Hematopoietic multipotent progenitor cell treated with erythropoietin and hydrocortisone succinate and interleukin-3 and kit ligand, for 6 days (in vitro differentiated cells): ENCODE measurements at regions not wholly inside any gene's neighbourhood (a gene's known extent, or its start where the extent isn't known, plus 50 kb on each side); places are given as distances from the start of the nearest gene placed in this dataset.

Experiments used
- DNase-seq: peaks from one replicate; pipeline ENCODE4 v3.0.0-alpha.2; 2015

- no peak for DNase-seq
Measured at GRCh38 chr13:50071379-50071778, 56.1 kb downstream of the KCNRG start.

GRCh38 chr13:50072676-50073075 is 57.4 kb downstream of the KCNRG start:
- DNase-seq: no peak

DNA sequence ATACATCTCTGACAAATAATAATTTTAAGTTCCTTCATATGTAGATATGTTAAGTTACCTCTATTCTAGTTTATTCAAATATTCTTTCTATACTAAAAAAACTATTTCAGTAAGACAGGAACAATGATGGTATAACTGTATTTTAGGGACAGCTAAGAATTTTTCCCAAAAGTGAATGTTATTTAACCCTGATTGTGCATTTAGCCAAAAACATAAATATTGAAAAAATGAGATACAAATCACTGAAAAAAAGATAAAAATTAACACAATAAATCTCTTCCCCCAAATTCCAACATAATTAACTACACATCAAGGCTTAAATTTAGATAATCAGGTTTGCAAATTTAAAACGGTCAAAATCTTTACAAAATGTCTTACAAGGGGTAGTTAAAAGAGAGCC is 58.1 kb downstream of the KCNRG start:
- no peak for DNase-seq

GRCh38 chr13:50074843-50075242 is 59.6 kb downstream of the KCNRG start:
- no peak for DNase-seq

DNA sequence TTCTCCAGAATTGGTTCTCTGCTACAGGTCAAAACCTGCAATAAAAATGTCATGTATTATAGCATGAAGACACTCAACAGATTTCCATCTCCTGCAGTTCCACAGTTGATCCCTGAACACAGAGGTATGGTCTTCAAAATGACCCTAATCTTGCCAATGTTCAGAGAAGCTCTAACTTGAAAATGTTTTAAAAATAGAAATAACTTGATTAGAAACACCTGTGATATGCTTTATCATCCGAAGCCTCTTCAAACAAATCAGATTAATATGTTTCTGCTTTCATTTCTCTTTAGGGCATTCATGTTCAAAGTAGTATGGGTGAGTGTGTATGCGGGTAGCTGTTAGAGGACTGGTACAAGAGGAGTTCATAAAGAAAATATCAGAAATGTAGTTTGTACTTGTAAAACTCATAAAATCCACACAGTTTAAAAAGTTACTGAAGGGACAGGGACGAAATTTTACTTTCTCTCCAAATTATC is 60.4 kb downstream of the KCNRG start:
- DNase-seq: no peak

- DNase-seq: no peak
Measured at GRCh38 chr13:50077431-50077830, 62.2 kb downstream of the KCNRG start.

- DNase-seq: no peak
Measured at GRCh38 chr13:50078231-50078894, 63.1 kb downstream of the KCNRG start.

- DNase-seq: no peak
Measured at GRCh38 chr13:50078895-50079654, 63.8 kb downstream of the KCNRG start.

DNA sequence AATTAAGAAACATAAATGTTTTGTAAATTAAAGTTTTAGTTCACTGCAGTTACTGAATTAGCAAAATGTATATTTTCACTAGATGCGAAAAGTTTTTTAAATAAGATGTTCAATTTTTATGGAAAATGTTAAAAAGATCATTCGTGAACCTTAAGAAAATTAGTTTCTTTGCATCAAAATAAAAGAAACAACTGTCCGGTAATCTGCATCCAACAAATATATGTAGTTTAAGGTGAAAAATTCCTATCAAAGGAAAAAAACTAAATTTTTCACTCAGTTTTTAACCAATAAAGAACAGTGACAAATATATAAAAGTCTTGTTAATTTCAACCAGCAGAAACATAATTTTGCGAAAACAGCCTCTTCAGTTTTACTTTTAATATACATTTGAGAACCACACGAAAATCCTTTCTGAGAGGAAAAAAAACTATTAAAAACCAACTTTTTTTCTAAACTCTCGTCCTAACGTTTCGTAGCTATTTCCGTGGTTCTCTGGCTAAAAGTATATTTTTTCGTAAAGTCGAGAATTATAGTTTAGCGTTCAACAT is 64.5 kb downstream of the KCNRG start:
- no peak for DNase-seq

- DNase-seq: peak; percentile 67
Measured at GRCh38 chr13:50080203-50080910, 65.1 kb downstream of the KCNRG start.

DNA sequence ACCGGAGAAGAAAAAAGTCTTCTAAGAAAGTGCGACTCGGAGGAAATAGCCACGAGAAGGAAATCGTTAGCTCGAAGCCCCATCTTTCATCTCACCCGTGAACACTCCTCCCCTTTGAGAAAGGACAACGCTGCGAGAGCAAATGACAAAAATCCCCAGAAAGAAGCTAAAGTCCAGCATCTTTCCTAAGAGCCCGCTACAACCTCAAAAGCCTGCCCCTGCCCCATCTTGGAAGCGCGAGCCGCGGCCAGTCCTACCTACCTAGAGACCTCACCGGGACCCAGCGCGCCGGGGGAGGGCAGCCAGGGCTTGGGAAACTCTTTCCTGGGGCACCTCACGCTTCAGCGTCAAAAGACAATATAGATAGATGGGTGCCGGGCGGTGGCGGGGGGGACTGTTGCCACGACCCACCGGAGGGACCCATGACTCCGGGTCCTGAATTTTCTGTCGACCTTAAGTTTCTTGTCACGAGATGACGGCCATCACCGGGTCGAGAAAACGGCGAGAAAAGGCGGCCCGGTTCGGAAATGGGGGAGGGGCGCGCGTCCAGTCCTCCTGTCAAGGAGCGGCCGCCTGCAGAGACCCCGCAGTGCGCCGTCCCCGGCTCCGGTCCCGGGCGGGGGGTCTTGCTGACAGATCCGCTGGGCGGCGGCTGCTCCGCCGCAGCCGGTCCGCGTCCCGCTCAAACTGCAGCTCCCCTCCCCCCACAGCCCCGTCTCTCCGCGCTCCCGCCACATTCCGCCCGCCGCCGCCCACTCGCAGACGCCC is 65.9 kb downstream of the KCNRG start:
- DNase-seq: peak; percentile 77

- DNase-seq: peak; percentile 99
Measured at GRCh38 chr13:50081679-50082425, 66.6 kb downstream of the KCNRG start.

- DNase-seq: peak; percentile 94
Measured at GRCh38 chr13:50082426-50083281, 67.4 kb downstream of the KCNRG start.

- DNase-seq: peak; percentile 74
Measured at GRCh38 chr13:50085063-50085462, 69.8 kb downstream of the KCNRG start.

- DNase-seq: no peak
Measured at GRCh38 chr13:50089633-50090032, 74.4 kb downstream of the KCNRG start.

GRCh38 chr13:50090211-50090610 is 75.0 kb downstream of the KCNRG start:
- no peak for DNase-seq

- DNase-seq: no peak
Measured at GRCh38 chr13:50094615-50095293, 79.5 kb downstream of the KCNRG start.

- peak; percentile 47 for DNase-seq
Measured at GRCh38 chr13:50098693-50099092, 83.4 kb downstream of the KCNRG start.

- DNase-seq: no peak
Measured at GRCh38 chr13:50099473-50099872, 84.2 kb downstream of the KCNRG start.

DNA sequence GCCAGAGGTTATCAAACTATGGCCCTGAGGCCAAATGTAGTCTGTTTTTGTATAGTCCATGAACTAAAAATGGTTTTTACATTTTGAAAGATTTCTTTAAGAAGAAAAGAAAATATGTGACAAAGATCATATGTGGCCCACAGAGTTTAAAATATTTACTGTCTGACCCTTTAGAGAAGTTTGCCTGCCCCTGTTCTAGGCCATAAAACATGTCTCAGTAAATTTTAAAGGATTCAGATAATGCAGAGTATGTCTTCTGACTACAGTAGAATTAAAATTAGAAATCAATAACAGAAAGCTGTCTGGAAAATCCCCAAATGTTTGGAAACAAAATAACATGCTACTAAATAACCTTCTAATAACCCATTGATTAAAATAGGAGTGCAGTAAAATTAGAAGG is 86.3 kb downstream of the KCNRG start:
- no peak for DNase-seq
